ENCODE measurements at regions not wholly inside any gene's neighbourhood (a gene's known extent, or its start where the extent isn't known, plus 50 kb on each side); places are given as distances from the start of the nearest gene placed in this dataset.

DNA sequence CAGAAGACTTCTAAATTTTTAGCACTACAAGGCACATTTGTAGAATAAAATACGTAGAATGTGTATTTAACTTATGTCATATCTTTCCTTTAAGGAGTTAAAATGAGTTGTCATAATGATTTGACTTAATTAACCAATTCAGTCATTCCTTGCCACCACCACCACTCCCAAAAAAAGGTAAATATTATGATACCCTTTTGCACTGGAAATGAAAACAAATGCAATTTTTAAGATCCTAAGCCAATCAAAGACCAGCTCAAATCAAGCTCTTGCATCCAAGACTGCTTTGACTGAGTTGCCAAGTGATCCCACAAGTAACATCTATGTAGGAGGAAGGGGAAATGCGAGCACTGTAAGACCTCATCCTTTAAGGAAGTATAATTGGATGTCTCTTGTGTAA lies 426.6 kb upstream of the ATP11B start:
- DNase-seq: no peak

- DNase-seq: no peak
These were observed 423.4 kb upstream of the ATP11B start for GRCh38 chr3:182369861-182370260.

DNA sequence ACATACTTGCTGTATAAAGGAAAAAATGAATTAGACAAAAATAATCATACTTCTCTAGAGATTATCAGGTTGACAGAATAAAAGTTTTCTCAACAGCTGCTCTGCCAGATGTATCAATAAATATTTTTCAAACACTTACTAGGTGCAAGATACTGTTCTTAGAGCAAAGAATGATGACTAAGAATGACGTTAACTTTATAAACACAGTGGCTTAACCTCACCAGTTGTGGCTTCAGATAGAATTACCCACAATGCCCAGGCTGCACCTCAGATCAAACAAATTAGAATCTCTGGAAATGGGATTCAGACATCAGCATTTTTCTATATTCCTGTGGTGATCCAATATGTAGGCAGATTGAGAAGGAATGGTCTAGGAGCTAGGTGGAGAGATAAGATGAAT lies 422.4 kb upstream of the ATP11B start:
- no peak for DNase-seq

DNA sequence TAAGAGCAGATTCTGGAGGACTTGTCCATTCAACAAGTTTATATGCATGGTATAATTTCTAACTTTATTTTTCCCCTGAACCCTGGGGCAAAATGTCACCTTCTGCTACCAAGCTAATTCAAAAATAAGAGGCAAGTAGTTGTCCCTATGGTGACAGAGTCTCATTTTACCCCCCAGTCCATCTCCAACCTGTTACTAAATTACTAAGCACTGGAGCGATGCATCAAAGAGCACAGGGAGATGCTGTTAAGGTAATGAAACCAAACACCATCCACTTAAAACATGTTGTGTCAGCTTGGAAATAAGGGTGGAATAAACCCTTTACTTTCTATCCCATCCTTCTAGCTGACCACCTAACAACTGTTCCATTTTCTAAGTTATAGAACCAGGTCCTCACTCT lies 417.4 kb upstream of the ATP11B start:
- DNase-seq: no peak

DNA sequence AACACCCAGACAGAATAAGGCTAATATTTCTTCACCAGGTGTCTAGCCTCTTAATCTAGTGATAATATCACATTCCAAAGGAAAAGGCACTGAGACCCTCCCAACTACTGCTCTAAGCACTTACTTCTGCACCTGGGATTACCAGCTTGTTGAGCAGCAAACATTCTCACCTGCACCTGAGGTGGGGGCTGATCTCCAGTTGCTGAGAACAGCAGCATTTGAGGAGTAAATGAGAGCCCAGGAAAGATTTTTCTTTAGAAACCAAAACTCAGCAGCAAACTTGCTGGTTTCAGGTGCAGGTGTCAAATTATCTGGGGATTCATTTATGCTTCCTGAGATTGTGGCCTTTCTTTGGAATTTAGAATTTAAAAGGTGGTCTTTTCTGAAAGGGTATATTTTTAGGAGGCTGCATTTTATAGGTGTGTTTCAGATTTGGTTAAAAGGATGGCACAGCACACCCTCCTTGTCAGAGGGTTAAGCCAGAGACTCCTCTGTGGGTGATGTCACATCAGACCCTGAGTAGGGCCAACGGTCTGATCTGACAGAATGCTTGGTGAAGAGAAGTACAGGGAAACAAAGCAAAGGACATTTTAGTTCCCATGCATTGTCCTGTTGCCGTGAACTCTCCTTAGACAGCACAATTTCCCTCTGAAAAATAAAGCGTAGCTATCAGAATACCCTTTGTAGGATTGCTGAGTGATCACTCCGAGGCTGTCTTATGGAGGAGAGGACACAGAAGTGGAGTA lies 411.0 kb upstream of the ATP11B start:
- no peak for DNase-seq

GRCh38 chr3:182384221-182384620 lies 409.1 kb upstream of the ATP11B start:
- DNase-seq: no peak

GRCh38 chr3:182385356-182385755 lies 407.9 kb upstream of the ATP11B start:
- DNase-seq: no peak

- no peak for DNase-seq
These were observed 404.8 kb upstream of the ATP11B start for GRCh38 chr3:182388506-182388905.

DNA sequence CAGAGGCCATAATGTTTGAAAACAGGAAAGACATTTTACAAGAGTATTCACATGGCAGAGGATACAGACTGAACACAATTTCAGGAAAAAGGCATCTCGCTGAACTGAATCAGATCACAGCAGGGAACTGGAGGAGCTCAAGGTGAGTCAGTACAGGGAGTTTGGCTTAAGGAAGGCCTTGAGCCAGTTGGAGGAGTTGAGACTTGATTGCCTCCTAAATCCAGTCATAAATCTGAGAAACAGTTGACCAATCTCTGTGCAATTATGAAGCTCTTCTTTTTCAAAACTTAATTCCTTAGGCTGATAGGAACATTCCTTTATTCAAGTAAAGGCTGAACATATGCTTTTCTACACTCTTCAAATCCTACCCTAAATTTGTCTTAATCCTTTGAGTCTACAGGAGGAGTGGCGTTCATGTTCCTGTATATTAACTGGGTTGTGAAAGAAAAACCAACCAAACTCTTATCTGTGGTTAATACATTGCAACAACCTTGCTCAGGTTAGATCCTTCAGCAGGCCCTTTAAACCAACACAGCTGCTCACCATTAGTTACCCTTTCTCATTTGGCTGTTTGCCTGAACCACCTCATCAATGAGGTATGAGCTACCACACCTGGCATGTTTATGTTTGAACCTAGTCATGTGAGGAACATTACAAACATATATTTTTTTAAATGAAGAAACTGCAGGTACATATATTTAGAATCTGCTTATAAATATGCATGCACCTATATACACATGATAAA lies 404.1 kb upstream of the ATP11B start:
- no peak for DNase-seq

GRCh38 chr3:182390421-182390820 lies 402.9 kb upstream of the ATP11B start:
- DNase-seq: no peak

GRCh38 chr3:182392182-182392937 lies 400.9 kb upstream of the ATP11B start:
- DNase-seq: no peak

GRCh38 chr3:182393151-182393550 lies 400.2 kb upstream of the ATP11B start:
- DNase-seq: no peak

GRCh38 chr3:182393830-182394367 lies 399.4 kb upstream of the ATP11B start:
- DNase-seq: no peak

DNA sequence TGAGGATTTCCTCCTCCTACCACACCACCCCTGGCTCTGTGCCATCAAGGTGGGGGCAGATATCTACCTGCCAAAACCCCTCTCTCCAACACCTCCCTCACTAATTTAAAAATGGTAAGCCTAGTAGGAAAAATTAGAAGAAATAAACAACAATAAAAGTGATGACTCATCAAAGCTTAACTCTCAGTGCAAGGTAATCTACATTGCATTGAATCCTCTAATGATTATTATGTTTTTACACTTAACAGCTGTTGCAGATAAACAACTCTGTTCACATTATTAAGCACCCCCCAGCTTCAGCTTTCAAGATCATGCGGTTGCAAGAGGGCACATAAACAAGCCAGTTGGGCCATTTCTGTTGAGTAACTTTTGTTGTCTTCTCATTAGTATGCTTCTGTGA lies 396.1 kb upstream of the ATP11B start:
- DNase-seq: no peak

GRCh38 chr3:182399978-182400737 lies 393.1 kb upstream of the ATP11B start:
- DNase-seq: no peak

GRCh38 chr3:182400838-182401237 lies 392.5 kb upstream of the ATP11B start:
- DNase-seq: no peak

DNA sequence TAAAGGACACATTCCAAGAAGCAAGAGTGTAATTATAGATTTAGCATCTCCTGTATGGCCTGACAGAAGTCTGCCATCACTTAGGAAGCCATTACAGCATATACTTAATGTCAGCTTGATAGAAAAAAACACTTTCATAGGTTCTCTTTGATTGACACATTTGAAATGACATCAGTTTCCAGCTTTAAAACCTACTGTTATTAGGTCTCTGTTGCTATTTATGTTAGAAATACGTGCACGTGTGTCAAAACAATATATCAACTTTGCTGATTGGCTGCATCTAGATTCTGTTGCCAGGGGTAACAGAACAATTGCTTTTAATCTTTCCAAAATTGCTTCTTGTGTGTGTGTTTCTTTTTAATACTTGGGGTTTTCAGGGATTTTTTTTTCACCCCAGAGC lies 389.3 kb upstream of the ATP11B start:
- no peak for DNase-seq

GRCh38 chr3:182405759-182406158 lies 387.5 kb upstream of the ATP11B start:
- no peak for DNase-seq

DNA sequence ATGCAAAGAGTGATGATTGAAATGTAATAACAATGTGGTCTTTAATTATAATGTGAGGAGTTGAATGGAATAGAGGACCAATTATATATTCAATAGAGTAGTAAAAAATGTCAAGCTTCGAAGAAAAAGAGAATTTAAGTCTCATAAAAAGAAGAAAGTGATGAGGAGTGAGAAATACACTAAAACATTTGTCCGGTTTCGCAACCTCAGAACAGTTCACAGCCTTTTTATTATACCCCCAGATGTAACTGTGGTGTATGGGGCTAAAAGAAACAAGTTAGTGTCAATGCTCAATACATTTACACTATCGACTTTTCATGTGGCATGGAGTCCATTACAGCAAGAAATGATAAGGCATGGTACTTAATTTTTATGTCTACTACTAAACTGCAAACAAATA lies 386.5 kb upstream of the ATP11B start:
- DNase-seq: no peak

GRCh38 chr3:182410051-182410450 lies 383.3 kb upstream of the ATP11B start:
- DNase-seq: no peak

DNA sequence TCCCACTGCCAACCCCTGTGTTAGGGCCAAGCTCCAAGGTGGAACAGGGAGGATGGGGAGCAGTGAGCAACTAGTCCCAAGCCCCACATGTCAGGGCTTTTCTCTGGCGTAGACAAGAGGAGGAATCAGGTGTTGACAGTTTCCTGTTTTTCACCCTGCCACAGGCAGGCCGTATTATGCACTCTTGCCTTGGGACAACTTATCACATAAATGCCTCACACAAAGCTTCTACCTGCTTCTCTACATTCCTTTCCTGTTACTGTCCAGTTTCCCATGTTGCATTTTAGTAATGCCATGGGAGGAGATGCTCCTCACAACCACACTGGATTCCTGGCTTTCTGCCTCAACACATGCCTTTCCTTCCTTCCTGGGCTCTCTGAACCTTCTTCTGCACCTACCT lies 381.2 kb upstream of the ATP11B start:
- no peak for DNase-seq

DNA sequence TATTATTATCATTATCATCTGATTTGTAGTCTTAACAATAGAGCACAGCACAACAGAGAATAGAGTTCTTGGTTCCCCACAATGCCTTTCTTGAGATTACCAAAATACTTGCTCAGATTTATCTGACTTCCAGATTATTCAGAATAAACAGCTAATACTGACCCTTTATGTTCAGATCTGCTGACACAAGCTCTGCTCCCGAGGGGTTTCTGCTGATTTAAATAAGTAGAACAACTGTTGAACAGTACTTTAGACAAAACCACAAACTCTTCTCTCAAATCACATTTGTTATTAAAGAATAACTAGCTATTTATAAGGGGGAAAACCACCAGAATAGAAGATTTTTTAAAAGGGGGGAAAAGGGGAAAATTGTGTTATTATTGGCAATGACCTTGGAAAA lies 380.2 kb upstream of the ATP11B start:
- DNase-seq: no peak

GRCh38 chr3:182413682-182414081 lies 379.6 kb upstream of the ATP11B start:
- DNase-seq: no peak

Measured in stimulated activated naive CD4-positive, alpha-beta T cell (primary cell).